ENCODE measurements at regions not wholly inside any gene's neighbourhood (a gene's known extent, or its start where the extent isn't known, plus 50 kb on each side); places are given as distances from the start of the nearest gene placed in this dataset.

- TF ChIP-seq GATA3 (IDR thresholded peaks at IDR 0.05; ENCODE audit: low read depth, low read length) (no peak), GATA2 (IDR thresholded peaks at IDR 0.05; ENCODE audit: low read depth, low read length) (no peak)
Measured at GRCh38 chr12:114827461-114827860, 143.5 kb upstream of the TBX3 start.
